ENCODE measurements at regions not wholly inside any gene's neighbourhood (a gene's known extent, or its start where the extent isn't known, plus 50 kb on each side); places are given as distances from the start of the nearest gene placed in this dataset.
A peak's percentile ranks its signal among the peaks of the same experiment; 100 is the strongest.
"Not testable (repeated sequence)": the region's sequence is repeated elsewhere in the genome, so short reads cannot be mapped to it uniquely, and the experiment has no call there.

GRCh38 chr3:109678600-109678999 is 341.3 kb upstream of the DPPA4 start:
- DNase-seq: no peak

- DNase-seq: no peak
Measured at GRCh38 chr3:109679664-109680063, 342.3 kb upstream of the DPPA4 start.

- no peak for DNase-seq
Measured at GRCh38 chr3:109683746-109684145, 346.4 kb upstream of the DPPA4 start.

GRCh38 chr3:109685084-109686079 is 348.0 kb upstream of the DPPA4 start:
- DNase-seq: no peak

- DNase-seq: no peak
Measured at GRCh38 chr3:109687626-109688025, 350.3 kb upstream of the DPPA4 start.

GRCh38 chr3:109696932-109697331 is 359.6 kb upstream of the DPPA4 start:
- DNase-seq: no peak

- DNase-seq: no peak
Measured at GRCh38 chr3:109702252-109702651, 364.9 kb upstream of the DPPA4 start.

GRCh38 chr3:109702976-109703375 is 365.6 kb upstream of the DPPA4 start:
- no peak for DNase-seq

GRCh38 chr3:109705133-109705532 is 367.8 kb upstream of the DPPA4 start:
- DNase-seq: not testable (repeated sequence)

GRCh38 chr3:109707617-109708016 is 370.3 kb upstream of the DPPA4 start:
- no peak for DNase-seq

- no peak for DNase-seq
Measured at GRCh38 chr3:109713288-109713687, 375.9 kb upstream of the DPPA4 start.

- no peak for DNase-seq
Measured at GRCh38 chr3:109715707-109716106, 378.4 kb upstream of the DPPA4 start.

- DNase-seq: no peak
Measured at GRCh38 chr3:109718850-109719249, 381.5 kb upstream of the DPPA4 start.

- DNase-seq: no peak
Measured at GRCh38 chr3:109728861-109729494, 391.6 kb upstream of the DPPA4 start.

GRCh38 chr3:109731639-109732473 is 394.5 kb upstream of the DPPA4 start:
- peak; percentile 15 for DNase-seq

GRCh38 chr3:109743981-109744380 is 406.6 kb upstream of the DPPA4 start:
- no peak for DNase-seq

GRCh38 chr3:109772520-109772919 is 435.2 kb upstream of the DPPA4 start:
- no peak for DNase-seq

GRCh38 chr3:109774108-109774507 is 436.8 kb upstream of the DPPA4 start:
- DNase-seq: no peak

GRCh38 chr3:109784285-109784684 is 446.9 kb upstream of the DPPA4 start:
- DNase-seq: no peak

- DNase-seq: no peak
Measured at GRCh38 chr3:109784852-109785631, 447.7 kb upstream of the DPPA4 start.

GRCh38 chr3:109803274-109803673 is 465.9 kb upstream of the DPPA4 start:
- DNase-seq: no peak

GRCh38 chr3:109804697-109805096 is 467.4 kb upstream of the DPPA4 start:
- DNase-seq: no peak
